ENCODE measurements at regions not wholly inside any gene's neighbourhood (a gene's known extent, or its start where the extent isn't known, plus 50 kb on each side); places are given as distances from the start of the nearest gene placed in this dataset.
"Not testable (repeated sequence)": the region's sequence is repeated elsewhere in the genome, so short reads cannot be mapped to it uniquely, and the experiment has no call there.

- DNase-seq (ENCODE audit: low read depth), result no peak
Measured at GRCh38 chr2:198293281-198293680, 488.9 kb downstream of the PLCL1 start.

DNA sequence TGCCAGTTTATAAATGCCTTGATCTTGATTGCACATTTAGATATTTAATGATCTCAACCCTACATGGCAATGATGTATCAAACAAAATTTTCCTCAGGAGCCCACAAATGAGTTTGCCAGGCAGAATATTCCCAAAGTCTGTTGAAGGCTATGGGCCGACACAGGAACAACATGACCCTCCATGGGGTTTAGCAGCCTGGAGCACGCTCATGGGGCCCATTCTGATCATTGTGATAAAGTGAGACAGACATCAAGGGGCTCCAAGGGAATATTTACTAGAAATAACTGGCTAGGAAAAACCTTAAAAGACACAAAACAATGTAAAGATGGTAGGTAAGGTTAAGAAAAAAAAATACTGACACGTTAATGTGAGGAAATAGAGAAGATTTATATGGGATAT is 485.4 kb downstream of the PLCL1 start:
- DNase-seq (ENCODE audit: low read depth), result no peak

GRCh38 chr2:198287706-198288105 is 483.3 kb downstream of the PLCL1 start:
- DNase-seq (ENCODE audit: low read depth), result no peak

GRCh38 chr2:198285216-198285615 is 480.8 kb downstream of the PLCL1 start:
- DNase-seq (ENCODE audit: low read depth), result no peak

- peak; percentile 34 for DNase-seq (ENCODE audit: low read depth)
Measured at GRCh38 chr2:198283146-198283545, 478.8 kb downstream of the PLCL1 start.

- DNase-seq (ENCODE audit: low read depth), result no peak
Measured at GRCh38 chr2:198282061-198282460, 477.7 kb downstream of the PLCL1 start.

DNA sequence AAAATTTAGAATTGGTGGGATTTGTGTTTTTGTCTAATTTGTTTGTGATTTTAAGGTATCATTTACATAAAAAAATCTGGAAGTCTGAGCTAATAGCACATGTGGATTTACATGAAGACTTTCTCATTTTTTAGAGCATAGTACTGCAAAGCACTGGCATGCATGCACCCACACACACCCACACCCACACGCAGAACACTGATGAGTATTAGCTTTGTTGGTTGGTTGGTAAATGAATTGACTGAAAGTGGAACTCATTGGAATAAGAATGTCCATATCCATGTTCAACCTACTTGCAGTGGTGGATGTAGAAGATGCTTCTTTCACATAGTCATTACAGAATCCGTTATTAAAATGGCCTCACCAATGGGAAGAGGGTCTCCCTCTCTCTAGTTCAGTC is 475.8 kb downstream of the PLCL1 start:
- DNase-seq (ENCODE audit: low read depth), result no peak

DNA sequence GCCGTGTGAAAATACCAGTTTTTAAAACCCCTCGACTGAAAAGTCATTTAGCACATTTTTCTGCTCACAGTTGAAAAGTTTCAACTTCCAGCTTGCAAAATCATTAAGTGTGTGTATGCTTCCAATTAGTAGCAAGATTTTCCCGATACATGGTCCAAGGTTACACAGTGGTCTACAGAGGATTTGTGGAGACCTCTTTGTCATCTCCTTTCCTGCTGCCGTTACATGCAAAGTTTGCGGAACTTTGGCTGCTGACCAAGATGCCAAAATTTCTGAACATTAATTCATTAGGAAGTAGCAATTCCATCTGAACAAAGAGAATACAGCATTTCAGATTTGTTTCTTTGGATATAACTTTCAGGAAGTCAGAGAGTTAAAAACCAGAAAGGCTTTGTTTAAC is 474.6 kb downstream of the PLCL1 start:
- DNase-seq (ENCODE audit: low read depth), result no peak

- DNase-seq (ENCODE audit: low read depth), result no peak
Measured at GRCh38 chr2:198277181-198277580, 472.8 kb downstream of the PLCL1 start.

- no peak for DNase-seq (ENCODE audit: low read depth)
Measured at GRCh38 chr2:198273660-198274059, 469.3 kb downstream of the PLCL1 start.

DNA sequence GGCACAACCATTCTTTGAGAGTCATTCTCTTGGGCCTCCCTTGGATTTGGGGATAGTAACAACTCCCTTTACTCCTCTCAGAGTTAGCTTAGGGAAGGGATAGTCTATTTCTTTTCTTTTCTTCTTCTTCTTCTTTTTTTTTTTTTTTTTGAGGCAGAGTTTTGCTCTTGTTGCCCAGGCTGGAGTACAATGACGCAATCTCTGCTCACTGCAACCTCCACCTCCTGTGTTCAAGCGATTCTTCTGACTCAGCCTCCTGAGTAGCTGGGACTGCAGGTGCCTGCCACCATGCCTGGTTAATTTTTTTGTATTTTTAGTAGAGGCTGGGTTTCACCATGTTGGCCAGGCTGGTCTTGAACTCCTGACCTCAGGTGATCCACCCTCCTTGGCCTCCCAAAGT is 465.8 kb downstream of the PLCL1 start:
- DNase-seq (ENCODE audit: low read depth), result not testable (repeated sequence)

GRCh38 chr2:198268519-198268918 is 464.1 kb downstream of the PLCL1 start:
- no peak for DNase-seq (ENCODE audit: low read depth)

- DNase-seq (ENCODE audit: low read depth), result no peak
Measured at GRCh38 chr2:198259496-198259895, 455.1 kb downstream of the PLCL1 start.

DNA sequence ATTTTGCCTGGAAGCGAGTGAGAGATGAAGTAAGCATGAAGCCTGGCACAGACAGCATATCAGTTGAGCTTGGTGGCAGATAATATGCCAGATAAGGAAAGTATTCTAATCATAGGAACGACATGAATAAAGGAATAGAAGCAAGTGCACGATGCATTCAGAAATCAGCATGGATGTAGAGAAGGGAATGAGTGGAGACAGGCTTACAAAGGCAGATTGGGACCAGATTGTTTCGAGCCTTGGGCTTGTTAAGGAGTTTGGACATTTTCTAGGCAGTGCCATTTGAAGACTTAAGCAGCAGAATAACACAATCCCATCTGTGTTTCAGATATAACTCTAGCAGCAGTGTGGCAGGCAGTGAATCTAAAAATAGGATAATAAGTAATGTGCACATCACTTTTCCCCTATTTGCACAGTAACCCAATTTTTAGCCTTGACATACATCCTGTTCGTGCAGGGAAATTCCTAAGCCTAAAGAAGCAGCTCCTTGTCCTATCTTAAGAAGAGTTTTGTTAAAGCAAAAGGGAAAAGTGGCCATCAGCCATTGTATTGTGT is 450.2 kb downstream of the PLCL1 start:
- DNase-seq (ENCODE audit: low read depth), result no peak

- no peak for DNase-seq (ENCODE audit: low read depth)
Measured at GRCh38 chr2:198253995-198254394, 449.6 kb downstream of the PLCL1 start.

GRCh38 chr2:198252472-198252871 is 448.1 kb downstream of the PLCL1 start:
- no peak for DNase-seq (ENCODE audit: low read depth)

GRCh38 chr2:198242093-198242492 is 437.7 kb downstream of the PLCL1 start:
- no peak for DNase-seq (ENCODE audit: low read depth)

DNA sequence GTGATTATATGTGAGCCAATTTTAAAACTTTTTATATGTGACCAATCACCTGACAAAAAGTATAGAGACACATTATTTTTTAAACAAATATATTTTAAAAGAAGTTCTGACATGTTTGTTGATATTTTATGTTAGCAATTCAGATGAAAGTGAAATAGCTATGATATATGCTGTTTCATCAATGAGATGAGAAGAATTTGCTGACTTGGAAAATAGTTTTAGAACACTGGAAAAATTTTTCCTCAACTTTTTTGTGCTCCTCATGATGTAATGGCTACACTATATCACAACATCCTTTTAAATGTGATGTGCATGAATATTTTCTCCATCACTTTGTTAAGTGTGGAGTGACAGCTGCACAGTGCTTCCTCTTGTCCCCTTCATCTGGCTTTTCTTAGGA is 434.0 kb downstream of the PLCL1 start:
- DNase-seq (ENCODE audit: low read depth), result no peak

GRCh38 chr2:198236338-198236737 is 431.9 kb downstream of the PLCL1 start:
- no peak for DNase-seq (ENCODE audit: low read depth)

GRCh38 chr2:198232281-198232680 is 427.9 kb downstream of the PLCL1 start:
- DNase-seq (ENCODE audit: low read depth), result no peak

- no peak for DNase-seq (ENCODE audit: low read depth)
Measured at GRCh38 chr2:198231562-198231961, 427.2 kb downstream of the PLCL1 start.

- no peak for DNase-seq (ENCODE audit: low read depth)
Measured at GRCh38 chr2:198220763-198221610, 416.6 kb downstream of the PLCL1 start.

DNA sequence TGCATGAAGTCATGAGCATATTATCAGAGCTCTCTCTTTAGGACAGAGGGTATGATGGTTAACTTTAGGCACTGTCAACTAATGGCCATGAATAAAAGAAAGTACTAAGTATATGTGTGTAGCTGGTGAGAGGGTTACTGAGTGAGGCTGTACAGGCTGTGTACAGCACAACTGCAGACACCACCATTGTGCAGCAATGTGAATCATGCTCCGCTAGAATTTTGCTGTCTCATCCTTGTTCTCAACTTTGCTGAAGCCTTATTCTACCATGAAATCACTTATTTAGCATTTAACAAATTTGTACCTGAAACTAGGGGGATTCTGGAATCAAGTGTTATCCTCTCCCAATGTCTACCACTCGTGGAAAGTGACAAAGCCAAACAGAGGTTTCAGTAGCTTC is 414.9 kb downstream of the PLCL1 start:
- DNase-seq (ENCODE audit: low read depth), result no peak

DNA sequence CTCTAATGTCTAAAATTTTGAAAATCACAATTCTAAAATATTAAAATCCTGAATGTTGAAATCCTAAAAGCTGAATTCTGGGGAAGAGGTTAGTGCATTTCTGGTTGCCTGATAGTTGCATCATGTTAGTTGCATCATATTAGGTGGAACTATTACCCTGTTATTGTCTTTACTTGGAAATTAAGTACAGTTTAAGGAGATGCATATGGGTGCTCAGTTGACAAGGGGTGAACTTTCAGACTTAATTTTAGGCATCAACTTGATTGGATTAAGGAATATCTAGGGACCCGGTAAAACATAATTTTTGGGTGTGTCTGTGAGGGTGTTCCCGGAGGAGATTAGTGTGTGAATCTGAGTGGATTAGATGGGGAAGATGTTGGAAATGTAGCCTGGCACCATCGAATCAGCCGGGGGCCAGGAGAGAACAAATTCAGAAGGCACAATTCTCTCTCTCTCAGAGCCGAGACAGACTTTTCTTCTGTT is 409.8 kb downstream of the PLCL1 start:
- DNase-seq (ENCODE audit: low read depth), result peak; percentile 29

Measured in fibroblast of gingiva (primary cell).